Hematopoietic multipotent progenitor cell treated with erythropoietin and hydrocortisone succinate and interleukin-3 and kit ligand, for 15 days (in vitro differentiated cells): ENCODE measurements at regions not wholly inside any gene's neighbourhood (a gene's known extent, or its start where the extent isn't known, plus 50 kb on each side); places are given as distances from the start of the nearest gene placed in this dataset.

Source experiments
- DNase-seq: peaks from one replicate; pipeline ENCODE4 v3.0.0-alpha.2; 2015; ENCODE audit warnings: low spot score

- DNase-seq: no peak
Measured at GRCh38 chr13:97562962-97563361, 129.0 kb downstream of the RAP2A start.

- DNase-seq: no peak
Measured at GRCh38 chr13:97564956-97565355, 131.0 kb downstream of the RAP2A start.

DNA sequence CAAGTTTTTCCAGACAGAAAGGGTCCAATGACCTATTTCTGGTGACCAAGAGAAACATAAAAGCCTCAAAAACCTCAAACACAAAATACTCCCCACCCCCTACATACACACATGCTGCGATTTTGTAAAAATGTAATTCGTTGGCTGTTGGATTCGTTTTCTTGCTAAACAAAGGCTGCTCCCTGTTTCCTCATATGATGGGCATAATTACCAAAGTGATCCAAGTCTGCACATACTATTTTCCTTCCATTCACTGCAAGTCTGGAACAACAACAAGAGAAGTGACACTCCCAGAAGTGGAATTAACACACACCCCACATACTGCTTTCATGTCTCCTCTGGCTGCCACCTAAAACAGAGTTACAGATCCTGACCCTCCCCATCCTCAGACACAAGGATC is 131.9 kb downstream of the RAP2A start:
- DNase-seq: no peak

GRCh38 chr13:97566907-97567306 is 132.9 kb downstream of the RAP2A start:
- DNase-seq: no peak

DNA sequence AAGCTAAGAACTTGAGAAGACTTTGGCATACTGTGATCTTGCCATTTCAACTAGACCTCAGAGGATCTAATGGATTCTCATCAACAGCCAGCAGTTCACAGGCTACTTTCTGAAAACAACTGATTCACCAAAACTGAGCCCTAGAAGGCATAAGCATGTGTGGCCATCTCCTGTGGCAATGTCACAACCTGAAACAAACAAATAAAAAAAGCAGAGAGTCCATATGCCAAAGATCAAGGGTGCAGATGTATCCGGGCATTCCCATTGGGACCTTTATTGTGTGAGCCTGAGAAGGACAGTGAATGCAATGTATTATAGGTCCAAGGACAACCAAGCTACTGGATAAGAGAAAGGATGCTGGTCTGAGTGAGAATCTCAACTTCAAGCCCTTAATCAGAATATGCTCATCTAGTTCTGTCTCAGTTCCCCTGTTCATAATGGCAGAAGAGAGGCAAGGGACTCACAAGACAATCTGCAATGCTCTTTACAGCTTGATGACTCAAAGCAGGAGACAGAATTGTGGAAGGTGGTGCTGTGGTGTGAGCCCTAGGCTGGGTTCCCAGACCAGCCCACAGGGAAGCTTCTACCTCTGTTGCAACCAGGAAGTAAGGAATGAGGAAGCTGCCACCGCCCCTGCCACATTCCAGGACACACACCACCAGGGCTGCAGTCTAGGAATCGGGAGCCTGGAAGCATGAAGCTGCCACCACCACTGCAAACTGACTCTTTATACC is 133.7 kb downstream of the RAP2A start:
- no peak for DNase-seq

GRCh38 chr13:97568850-97569249 is 134.9 kb downstream of the RAP2A start:
- DNase-seq: no peak

GRCh38 chr13:97569841-97570240 is 135.9 kb downstream of the RAP2A start:
- no peak for DNase-seq

DNA sequence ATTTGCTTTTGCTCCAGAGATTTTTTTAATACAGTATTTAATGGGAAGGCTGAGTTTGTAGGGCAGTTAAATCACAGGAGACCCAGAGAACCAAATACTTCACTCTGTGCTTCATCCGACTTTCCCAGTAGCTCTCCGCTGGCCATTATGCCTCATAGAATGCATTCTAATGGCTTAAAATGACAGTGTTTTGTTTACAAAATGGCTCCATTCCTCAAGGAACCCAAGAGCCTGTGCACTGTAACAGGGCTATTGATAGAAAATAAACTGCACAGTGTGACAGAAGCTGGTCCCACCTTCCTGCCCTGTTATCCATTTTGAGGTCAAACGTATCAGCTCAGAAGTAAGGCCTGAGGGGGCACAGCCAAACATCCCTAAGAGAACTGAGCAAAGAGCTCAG is 136.5 kb downstream of the RAP2A start:
- no peak for DNase-seq

GRCh38 chr13:97573011-97573410 is 139.0 kb downstream of the RAP2A start:
- DNase-seq: no peak

DNA sequence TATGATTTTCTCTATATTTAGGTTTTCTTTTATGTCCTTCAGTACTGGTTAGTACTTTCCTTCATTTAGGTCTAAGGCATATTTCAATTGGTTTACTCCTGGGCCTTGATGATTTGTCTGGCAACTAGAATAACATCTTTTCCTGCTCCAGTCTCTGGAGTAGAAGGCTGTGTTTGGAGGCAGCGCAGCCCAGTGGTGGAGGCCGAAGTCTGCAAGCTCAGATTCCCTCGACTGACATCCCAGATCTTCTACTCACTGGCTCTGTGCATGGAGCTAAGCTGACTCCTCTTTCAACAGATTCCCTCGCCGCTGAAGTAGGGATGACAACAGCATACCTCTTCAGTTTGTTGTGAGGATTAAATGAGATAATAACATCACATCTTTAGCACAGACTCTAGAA is 141.0 kb downstream of the RAP2A start:
- DNase-seq: no peak

DNA sequence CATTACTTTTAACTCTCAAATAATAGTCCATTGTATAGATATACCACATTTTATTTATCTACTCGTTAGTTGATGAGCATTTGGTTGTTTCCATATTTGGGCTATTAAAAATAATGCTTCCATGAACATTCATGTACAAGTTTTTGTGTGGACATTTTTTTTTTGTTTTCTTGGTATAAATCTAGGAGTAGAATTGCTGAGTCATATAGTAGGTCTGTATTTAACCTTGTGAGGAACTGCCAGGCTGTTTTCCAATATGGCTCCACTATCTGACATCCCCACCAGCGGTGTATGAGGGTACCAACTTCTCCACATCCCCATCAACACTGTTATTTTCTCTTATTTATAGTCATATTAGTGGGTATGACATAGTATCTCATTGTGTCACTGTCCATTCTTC is 143.1 kb downstream of the RAP2A start:
- DNase-seq: no peak

GRCh38 chr13:97582170-97582569 is 148.2 kb downstream of the RAP2A start:
- DNase-seq: no peak

DNA sequence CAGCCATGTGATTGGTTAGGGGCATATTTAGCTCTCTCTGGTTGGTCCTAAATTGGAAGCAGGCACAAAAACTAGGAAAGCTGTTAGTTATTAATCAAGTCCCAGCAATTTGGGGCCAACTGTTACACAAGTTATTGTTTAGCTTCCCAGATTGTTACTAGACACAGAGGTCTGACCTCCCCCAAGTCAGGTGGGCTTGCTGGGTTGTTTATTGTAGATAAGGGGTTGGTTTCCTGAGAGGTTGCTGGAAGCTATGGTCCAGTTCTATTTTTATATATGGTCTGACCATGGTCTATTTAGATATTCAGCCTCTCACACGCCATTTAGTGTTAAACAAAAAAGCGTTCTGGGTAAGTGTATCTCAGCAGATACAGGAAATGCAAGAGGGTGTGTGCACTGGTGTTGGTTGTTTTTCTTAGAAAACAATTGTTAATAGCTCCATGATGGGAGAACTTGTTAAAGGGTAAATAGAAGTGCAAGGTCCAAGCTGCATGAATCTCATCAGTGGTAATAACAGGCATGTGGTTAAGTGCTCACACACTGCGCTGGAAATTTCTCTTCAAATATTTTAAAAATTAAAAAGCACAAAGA is 150.0 kb downstream of the RAP2A start:
- no peak for DNase-seq

GRCh38 chr13:97586941-97587340 is 153.0 kb downstream of the RAP2A start:
- DNase-seq: no peak

GRCh38 chr13:97588993-97589392 is 155.0 kb downstream of the RAP2A start:
- no peak for DNase-seq

- DNase-seq: no peak
Measured at GRCh38 chr13:97600458-97601075, 166.6 kb downstream of the RAP2A start.

- no peak for DNase-seq
Measured at GRCh38 chr13:97615266-97615665, 181.3 kb downstream of the RAP2A start.

DNA sequence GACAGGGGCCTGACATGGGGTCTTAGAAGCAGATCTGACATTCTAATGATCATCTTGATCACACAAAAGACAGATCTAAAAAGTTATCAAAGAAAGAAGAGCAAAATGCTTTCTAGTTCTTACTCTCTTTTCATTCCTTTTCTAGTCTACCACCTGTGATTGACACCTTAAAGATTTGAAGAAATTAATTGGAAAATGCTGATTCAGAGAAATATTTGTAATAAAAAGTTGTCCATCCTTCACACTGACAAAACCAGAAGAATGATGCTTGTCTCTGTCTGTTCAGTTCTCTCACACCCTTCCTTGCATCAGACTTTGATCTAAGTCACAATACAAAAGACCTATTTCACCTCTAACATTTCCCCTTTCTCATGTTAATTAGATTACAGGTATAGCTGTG is 182.4 kb downstream of the RAP2A start:
- no peak for DNase-seq

DNA sequence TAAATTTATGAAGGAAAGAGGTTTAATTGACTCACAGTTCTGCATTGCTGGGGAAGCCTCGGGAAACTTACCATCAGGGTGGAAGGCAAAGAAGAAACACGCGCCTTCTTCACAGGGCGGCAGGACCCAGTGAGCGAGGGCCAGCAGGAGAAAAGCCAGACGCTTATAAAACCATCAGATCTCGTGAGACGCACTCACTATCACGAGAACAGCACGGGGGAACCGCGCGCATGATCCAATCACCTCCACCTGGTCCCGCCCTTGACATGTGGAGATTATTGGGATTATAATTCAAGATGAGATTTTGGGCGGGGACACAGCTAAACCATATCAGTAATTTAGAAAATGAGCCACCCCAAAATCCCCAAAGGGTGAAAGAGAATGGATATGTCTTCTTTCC is 187.1 kb downstream of the RAP2A start:
- no peak for DNase-seq

GRCh38 chr13:97621631-97622030 is 187.7 kb downstream of the RAP2A start:
- DNase-seq: no peak

DNA sequence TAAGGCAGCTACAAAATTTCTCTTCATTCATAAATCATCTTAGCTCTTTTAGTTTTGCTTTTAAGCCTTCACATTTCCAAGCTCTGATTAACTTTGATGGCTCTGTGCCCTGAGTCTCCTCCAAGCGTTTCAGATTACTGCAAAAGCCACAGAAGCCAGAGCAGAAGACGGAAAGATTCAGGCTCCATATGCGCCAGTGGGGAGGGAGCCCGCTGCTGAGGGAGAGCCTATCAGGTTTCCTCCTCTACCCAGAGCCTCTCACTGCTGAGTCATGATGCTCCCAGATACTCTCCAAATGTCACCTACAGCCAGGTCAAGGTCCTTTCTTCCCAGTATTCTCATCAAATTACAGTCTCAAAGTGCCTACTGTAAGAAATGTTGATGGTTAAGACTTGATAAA is 193.6 kb downstream of the RAP2A start:
- no peak for DNase-seq

DNA sequence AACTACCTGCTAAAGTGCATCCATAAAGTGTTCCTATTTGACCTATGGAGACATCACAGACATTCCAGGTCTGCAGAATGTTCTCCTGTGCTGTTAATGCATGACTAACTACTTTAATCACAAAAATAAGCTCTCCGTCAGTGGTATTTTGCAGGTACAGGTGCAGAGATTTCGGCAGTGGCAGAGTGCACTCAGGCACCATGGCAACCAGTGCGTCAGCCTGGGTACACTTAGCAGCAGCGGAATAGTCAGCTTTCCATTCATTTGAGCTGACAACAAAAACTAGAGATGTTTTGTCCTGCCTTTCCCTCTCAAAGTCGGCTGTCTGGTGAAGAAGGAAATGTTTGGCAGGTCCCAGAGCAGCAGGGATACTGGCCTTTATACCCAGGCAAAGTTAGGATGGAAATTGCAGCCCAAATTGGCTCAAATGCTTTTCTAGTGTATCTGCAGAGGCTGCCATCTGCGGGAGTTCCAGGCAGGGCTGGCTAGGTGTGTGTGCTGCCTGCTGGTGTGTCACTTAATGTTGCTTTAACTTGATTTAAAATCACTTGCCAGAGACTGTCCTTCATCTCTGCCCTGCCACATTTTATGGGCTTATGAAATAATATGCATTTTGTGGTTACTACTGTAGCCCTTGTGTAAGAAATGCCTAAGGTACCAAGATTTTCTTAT is 195.8 kb downstream of the RAP2A start:
- no peak for DNase-seq

DNA sequence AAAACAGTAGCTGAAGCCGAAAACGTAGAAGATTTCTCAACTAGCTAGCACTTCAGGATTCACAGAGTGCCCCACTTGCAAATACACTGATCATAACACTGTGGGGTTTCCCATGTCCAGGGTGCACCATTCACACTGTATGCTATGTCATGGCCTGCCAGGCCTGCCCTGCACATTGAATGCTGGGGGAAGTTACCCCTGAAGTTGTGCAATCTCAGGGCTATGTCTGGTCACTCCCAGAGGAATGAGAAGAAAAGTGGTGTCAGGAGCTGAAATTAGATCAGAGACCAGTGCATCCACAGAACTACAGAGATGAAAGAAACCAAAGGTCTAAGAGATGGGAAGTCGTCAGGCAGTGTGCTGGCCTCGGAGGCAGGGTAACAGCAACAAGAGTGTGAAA is 196.8 kb downstream of the RAP2A start:
- no peak for DNase-seq
